Stimulated activated CD8-positive, alpha-beta memory T cell treated with anti-CD3 and anti-CD28 coated beads, Interleukin-4, amount 100 ng/mL, for 24 hours (primary cell): ENCODE measurements at regions not wholly inside any gene's neighbourhood (a gene's known extent, or its start where the extent isn't known, plus 50 kb on each side); places are given as distances from the start of the nearest gene placed in this dataset.
"Not testable (repeated sequence)": the region's sequence is repeated elsewhere in the genome, so short reads cannot be mapped to it uniquely, and the experiment has no call there.

Experiments
- DNase-seq: peaks from one replicate; pipeline ENCODE4 v3.0.0-alpha.2; 2020; ENCODE audit warnings: low read depth

DNA sequence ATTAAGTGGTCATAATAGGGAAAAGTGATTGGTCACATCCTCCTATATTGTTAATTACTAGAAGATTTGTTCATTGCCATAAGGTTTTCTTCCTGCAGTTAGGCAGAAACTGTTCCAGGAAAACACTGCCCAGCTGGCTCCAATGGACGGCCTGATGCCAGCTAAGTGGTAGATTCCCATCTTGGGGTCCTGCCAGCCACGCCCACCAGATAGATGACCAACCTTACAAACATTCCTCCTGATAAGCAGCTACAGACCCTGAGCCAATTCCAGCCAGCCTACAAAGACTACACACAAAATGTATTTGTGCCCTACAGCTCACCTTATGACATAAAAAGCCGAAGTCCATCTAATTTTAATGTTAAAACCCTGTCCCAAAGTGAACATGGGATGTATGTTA lies 685.9 kb upstream of the USP15 start:
- no peak for DNase-seq

GRCh38 chr12:61584943-61585342 lies 675.3 kb upstream of the USP15 start:
- DNase-seq: no peak

DNA sequence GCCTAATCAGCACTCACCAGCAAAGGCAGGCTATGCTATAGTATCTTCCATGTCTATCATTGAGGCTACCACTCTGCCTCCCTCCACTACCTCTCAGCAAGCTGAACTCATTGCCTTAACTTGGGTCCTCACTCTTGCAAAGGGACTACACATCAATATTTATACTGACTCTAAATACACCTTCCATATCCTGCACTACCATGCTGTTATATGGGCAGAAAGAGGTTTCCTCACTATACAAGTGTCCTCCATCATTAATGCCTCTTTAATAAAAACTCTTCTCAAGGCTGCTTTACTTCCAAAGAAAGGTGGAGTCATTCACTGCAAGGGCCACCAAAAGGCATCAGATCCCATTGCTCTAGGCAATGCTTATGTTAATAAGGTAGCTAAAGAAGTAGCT lies 669.3 kb upstream of the USP15 start:
- DNase-seq: not testable (repeated sequence)

- DNase-seq: no peak
Observed at GRCh38 chr12:61610143-61610542, 650.1 kb upstream of the USP15 start.

- DNase-seq: no peak
Observed at GRCh38 chr12:61629702-61630101, 630.5 kb upstream of the USP15 start.

DNA sequence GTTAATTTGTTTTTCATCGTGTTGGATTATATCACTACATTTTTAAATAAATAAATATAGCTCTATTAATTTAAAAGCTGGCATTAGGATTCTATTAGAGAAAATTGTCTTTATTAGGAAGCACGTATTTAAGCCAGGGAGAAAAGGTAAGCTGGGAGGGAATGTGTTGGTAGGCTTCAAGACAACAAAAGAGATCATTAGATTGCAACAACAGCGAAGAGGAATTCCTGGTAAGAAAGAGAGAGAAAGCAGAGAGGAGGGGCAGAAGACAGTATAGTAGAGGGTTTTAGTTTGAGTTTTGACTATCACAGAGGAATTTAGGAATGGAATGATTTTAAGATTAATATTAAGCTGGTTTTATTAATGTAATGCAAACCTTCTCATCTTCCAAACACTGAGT lies 613.6 kb upstream of the USP15 start:
- no peak for DNase-seq

GRCh38 chr12:61647566-61647965 lies 612.6 kb upstream of the USP15 start:
- no peak for DNase-seq

GRCh38 chr12:61652265-61652664 lies 607.9 kb upstream of the USP15 start:
- DNase-seq: no peak

DNA sequence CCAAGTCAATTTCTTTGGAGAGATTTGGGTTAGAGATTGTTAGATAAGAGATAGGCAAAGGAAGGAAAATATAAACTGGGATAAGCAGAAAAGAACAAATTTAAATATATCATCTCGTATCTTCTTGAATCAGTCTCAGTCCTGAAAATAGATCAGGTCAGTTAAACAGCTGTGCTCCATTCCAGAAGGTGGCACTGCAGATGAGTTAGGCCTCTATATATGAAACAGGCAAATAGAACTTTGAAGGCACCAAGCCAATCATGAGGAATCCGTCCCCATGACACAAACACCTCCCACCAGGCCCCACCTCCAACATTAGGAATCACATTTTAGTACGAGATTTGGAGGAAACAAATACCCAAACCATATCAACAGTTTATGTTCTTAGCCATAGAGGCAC lies 605.5 kb upstream of the USP15 start:
- DNase-seq: no peak

DNA sequence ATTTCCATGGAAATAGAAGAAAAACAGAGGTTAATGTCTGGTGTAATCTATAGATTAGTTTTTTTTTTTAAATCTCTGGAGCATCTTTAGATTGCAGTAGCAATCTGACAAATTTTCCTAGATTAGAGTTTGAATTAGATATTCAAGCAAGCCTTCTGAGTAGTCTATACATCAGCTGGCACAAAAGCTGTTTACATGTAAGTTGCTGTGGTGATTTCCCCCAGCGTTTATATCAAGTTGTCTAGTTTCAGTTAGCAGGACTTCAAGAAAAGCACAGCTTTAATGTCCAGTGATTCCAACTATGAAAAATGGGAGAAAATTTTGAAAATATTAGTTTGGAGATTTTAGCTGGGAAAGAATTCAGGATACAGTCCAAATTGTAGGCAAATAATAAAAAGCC lies 605.0 kb upstream of the USP15 start:
- DNase-seq: no peak

DNA sequence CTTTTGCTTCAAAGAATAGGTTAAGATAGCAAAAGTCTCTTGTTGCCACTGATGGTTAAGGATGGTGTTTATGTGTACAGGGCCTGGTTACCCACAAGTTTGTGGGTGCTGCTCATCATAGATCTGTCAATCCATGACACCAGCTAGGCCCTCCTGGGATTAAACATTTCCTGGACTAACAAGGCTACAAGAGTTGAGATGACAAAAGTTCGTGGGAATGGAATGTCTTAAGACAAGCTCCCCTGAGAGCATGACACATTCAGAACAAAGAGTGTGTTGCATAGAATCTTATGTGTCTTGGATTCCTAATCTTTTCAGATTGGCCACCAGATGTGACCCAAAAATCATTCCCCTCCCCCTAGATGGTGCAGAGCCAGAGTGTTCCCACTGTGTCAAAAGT lies 592.5 kb upstream of the USP15 start:
- no peak for DNase-seq

GRCh38 chr12:61676520-61676919 lies 583.7 kb upstream of the USP15 start:
- DNase-seq: no peak

DNA sequence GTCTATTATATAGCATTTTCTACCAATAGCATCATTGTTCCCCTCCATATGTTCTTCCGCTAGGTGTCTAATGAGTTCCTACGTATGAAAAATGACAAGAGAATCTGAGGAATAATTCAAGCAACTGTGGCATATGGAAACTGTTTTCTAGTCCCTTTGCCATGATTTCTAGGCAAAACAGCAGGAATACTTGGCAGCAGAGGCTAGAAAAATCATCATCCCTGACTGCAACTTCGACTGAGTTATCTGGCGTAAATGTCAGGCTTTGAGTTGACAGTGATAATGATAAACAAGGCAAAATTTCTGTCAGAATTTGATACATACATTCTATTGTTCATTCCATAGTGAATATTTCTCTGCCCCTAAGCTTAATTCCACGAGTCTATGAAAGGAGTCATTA lies 572.8 kb upstream of the USP15 start:
- no peak for DNase-seq

GRCh38 chr12:61694214-61694613 lies 566.0 kb upstream of the USP15 start:
- no peak for DNase-seq

GRCh38 chr12:61701471-61701870 lies 558.7 kb upstream of the USP15 start:
- no peak for DNase-seq

DNA sequence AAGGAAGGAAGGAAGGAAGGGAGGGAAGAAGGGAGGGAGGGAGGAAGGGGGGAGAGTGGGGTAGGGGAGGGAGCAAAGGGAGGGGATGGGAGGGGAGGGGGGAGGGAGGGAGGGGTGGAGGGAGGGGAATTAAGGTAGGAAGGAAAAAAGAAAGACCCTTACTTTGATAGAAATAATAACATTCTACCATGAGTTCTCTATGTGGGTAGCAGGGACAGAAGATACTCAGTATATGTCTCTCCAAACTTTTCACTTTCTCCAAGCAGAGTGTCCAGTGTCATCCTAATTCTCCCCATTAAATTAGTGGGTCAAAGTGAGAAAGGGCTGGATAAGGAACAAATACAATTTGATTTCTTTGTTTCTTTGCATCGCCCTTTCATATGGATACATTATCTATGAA lies 553.4 kb upstream of the USP15 start:
- no peak for DNase-seq

- no peak for DNase-seq
Observed at GRCh38 chr12:61713121-61713520, 547.1 kb upstream of the USP15 start.

DNA sequence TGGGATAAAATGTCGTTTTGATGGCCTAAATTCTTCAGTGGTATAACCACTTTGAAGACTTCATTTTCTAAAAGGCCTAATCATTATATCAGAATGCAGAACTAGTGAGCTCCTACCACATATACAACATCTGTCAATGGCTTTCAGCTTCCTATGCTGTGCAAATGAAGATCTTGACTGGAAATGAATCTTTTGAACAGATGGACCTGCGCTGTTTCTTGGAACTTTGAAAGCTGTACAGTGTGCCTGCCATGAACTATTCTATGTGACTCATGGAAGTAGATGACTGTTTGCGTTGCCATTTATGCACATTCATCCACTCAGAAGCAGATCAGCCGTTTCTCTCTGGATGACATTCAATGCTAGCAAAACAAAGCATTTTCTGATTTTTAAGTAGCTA lies 542.2 kb upstream of the USP15 start:
- no peak for DNase-seq

- no peak for DNase-seq
Observed at GRCh38 chr12:61739925-61740324, 520.3 kb upstream of the USP15 start.

- no peak for DNase-seq
Observed at GRCh38 chr12:61750604-61751003, 509.6 kb upstream of the USP15 start.

DNA sequence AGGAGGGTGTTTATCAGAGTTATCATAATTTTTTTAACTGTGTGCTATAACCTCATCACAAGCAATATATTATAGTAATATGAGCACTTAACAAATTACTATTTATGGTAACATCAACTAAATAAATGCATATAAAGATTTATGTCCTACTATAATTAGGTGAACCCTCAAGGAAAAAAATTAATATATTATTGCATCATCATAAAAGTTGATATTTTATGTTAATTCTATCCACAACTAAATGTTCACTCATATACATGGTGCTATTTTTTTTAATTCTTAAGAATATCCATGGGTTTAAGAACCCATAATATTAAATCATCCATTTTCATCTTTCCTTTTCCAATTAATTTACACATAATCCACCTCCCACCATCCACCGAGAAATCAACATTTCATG lies 506.0 kb upstream of the USP15 start:
- DNase-seq: no peak

GRCh38 chr12:61757831-61758505 lies 502.2 kb upstream of the USP15 start:
- DNase-seq: no peak

- DNase-seq: no peak
Observed at GRCh38 chr12:61758661-61759060, 501.5 kb upstream of the USP15 start.

- no peak for DNase-seq
Observed at GRCh38 chr12:61765926-61766325, 494.3 kb upstream of the USP15 start.

- DNase-seq: no peak
Observed at GRCh38 chr12:61780435-61780834, 479.8 kb upstream of the USP15 start.
